GM18519 (cell line): ENCODE measurements at regions not wholly inside any gene's neighbourhood (a gene's known extent, or its start where the extent isn't known, plus 50 kb on each side); places are given as distances from the start of the nearest gene placed in this dataset.
"Not testable (repeated sequence)": the region's sequence is repeated elsewhere in the genome, so short reads cannot be mapped to it uniquely, and the experiment has no call there.

Experiments used
- ATAC-seq: cut with Tn5 transposase; IDR thresholded peaks from one replicate; pipeline ENCODE4 v1.9.1; 2021; ENCODE audit warnings: mild to moderate bottlenecking, moderate library complexity; ENCODE audit not compliant: unreplicated experiment, low FRiP score

DNA sequence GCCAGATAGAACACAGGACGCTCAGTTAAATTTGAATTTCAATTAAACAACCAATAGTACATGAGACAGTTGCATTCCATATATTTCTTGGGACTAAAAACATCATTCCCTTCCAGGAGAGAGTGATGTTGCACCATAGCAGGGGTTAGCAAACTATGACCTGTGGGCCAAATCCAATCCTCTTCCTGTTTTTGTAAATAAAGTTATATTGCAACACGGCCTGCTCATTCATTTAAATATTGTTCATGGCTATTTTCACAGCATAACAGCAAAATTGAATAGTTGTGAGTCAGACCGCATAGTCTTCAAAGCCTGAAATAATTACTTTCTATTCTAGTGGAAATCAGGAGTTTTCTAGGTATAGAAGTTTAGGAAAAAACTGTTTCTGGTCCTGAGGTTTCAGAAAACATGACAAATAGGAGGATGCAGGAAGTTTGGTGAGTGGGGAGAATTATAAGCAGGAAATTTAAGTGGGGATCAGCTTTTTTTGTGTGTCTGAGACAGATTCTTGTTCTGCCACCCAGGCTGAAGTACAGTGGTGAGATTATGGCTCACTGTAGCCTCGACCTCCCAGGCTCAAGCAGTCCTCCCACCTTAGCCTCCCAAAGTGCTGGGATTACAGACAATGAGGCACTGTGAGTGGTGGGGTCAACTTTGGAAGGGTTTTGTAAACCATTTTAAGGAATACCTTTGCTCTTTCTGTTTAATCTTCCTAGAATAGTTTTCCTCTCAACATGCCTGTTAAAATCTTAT, 131.5 kb downstream of the SOCS6 start:
- no peak for ATAC-seq

DNA sequence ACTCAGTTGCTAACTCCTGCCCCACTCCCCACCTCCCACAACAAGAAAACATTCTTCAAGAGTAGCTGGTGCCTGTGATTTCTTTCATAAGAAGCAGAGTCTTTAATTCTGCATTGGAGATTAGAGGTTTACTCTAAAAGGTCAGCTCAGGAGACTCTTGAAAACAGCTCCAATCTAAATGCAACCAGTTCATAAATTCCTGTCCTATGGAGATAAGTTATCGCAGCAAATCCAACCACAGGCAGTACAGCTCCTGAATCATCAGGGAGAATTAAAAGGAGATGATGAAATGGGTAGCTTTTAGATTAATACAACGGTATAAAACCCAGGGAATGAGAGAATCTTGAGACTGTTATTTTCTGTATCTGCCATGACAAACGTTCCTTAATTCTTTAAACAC, 130.7 kb downstream of the SOCS6 start:
- ATAC-seq = no peak

DNA sequence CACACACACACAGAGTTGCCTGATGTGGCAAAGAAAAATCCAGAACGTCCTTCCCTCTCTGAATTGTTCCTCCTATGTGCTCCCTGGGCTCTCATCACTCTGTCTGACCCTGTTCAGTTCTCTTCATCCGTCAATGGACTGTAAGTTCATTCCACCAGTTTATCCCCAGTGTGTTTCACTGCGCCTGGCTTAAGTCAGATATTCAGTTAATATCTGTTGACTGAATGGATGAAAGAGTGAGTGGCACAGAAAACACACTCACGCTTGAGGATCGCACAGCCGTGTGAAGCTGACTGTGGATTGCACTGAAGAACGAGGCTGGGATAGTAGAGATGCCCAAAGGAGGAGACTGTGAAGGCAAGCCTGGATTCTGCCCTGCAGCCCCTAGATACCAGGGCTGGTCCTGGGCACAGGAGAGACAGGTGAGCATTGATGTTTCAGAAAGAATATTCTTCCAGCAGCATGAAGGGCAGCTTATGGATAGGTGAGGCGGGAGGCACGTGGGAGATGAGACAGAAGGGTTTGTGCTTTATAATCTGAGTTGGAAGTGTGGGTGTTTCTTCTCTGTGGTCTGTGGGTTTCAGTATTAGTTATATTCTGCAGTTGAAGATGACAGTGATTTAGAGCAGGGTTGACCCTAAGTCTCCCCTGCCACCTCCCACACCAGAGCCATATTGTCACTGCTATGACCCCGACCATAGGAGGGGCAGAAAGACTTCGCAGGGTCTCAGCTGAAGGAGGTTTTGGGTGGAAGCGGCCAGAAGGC, 129.9 kb downstream of the SOCS6 start:
- ATAC-seq = peak; percentile 100

DNA sequence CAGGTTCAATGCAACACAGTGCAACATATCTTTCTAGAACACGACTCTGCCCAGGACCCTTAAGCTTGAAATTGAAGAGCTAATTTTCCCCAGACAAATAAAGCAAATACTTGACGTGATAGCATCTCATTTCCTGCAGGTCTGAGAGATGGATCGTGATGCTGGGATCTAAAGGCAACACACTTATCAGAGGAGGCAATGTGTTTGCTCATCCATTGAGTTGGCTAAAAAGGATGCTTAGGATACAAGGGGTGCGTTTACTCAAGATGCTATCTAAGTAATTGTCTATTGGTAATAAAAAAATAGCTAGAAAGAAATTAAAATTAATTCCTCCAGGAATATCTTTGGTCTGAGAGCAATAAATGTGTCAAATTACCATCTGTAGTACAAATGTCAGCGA, 129.0 kb downstream of the SOCS6 start:
- no peak for ATAC-seq

DNA sequence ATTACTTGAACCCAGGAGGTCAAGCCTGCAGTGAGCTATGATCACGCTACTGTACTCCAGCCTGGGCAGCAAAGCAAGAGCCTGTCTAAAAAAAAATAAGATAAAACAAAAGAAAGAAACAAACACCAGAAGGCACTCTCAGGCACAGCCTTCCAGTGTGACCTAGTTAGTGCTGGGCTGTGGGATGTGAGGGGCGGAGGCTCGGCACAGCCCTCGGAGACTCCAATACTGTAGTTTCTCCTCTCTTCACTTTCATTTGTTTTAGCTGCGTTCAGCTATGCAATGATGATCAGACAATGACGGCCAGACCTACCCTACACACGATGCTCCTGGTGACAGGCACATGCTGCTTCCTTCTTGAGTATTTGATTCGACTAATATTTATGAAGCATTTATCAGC, 127.7 kb downstream of the SOCS6 start:
- ATAC-seq = no peak

DNA sequence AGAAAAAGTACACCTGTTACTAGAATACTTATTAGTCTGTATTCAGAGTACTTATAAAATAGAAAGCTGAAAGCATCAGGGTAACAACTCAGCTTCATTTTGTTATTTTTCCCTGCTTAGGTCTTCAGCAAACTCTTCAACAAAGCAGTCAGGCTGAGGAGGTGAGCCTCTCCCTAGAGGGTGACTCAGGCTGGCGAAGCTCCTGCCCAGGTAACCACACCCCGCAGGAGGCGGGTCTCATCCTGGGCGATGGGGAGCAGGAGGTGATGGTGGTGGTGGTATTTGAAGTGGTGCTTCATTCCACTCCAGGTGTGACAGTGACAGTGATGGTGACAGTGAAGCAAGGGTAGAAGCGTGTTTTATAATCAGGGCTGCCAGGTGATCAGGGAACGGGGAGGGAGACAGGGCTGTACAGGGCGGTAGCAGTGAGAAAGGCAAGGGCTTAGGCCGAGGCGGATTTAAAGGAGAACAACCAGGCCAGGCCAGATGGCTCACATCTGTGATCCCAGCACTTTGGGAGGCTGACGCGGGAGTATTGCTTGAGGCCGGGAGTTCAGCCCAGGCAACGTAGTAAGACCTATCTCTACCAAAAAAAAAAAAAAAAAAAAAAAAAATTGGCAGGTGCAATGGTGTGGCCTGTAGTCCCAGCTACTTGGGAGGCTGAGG, 127.1 kb downstream of the SOCS6 start:
- no peak for ATAC-seq

DNA sequence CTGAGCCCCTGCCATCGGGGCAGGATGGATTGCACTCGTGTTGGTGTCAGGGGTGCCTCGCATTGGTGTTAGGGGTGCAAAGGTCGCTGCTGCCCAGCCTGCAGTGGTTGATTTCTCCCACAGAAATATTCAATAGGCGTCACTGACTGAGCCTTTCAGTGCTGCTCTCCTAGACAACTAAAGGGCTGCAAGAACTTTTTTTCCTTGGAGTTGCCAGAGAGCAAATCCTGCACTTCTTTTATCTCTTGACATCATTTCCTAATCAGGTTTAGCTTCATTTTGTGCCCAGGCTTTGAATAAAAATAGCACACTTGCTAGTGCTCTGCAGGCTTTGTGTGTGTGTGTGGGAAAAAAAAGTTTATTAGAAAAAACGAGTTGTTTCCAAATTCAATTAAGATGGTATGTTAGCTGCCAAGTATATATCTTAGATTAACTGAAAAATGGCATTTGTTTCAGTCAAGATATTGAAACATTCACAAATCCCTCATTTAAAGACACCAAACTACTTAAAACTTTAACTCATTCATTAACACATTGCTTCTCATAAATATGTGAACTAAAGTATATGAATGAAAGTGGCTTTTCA, 125.6 kb downstream of the SOCS6 start:
- no peak for ATAC-seq

DNA sequence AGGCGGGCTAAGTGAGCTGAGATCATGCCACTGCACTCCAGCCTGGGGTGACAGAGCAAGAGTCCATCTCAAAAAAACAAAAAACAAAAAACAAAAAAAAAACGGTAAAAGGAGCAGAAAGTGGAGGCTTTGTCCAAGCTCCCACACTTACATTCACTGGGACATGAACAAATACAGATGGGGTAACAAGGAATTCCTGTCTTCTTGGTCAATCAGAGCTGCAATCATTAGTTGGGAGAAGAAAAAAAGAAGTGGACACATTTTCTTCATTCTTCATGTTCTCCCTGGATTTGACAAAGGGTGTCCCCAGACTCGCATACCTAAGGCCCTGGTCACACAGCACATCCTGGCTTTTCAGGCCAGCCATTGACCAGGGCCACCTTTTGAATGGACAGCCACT, 124.6 kb downstream of the SOCS6 start:
- no peak for ATAC-seq

DNA sequence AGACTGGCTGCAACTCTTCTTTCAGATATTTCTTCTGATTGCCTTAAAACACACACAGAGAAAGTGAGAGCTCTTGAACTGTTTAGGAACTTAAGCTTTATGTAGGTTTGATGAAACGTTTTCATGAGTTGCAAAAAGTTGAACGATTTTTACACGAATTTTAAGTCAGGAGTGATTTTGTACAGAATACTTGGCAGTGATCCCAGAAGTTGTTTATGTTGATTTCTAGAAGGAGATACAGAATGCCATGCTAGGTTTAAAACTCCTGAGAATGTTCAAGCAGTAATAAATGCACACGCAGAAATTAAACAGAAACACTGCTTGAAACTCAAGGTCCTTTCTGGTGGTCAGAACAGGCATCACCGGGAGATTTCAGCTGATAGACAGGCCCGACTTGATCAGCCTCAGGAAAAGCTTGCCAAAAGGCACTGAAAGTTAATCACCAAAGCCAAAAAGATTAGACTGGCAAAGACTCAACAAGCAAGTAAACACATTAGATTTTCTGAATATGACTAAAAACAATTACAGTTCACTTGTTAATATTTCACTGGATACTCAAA, 123.1 kb downstream of the SOCS6 start:
- no peak for ATAC-seq

DNA sequence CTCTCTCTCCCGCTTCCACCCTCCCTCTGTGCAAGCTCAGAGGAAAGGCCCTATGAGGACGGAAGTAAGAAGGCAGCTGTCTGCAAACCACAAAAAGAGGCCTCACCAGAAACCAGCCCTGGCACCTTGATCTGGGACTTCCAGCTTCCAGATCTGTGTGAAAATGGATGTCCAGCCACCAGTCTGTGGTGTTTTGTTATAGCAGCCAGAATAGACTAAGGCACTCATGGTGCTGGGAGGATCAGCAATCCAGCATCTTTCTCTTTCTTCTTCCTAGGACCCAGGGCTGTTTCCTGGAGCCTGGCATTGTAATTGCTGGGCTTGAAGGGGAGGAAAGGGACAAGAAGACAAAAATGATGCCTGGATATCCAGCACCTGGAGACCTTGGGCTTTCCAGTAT, 122.5 kb downstream of the SOCS6 start:
- ATAC-seq = no peak

DNA sequence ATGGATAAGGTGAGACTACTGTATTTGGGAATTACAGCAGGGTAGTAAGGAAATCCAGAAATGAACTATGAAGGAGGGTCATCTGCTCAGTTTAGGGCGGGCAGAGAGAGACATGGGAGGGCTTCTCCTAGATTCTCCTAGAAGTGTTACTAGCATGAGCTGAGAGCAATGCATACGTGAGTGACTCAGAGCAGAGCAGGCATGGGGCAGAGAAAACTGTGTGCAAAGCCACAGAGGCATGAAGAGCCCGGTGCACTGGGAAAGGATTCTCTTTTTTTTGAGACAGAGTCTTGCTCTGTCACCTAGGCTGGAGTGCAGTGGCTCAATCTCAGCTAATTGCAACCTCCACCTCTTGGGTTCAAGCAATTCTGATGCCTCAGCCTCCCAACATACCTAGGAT, 116.2 kb downstream of the SOCS6 start:
- ATAC-seq = no peak

DNA sequence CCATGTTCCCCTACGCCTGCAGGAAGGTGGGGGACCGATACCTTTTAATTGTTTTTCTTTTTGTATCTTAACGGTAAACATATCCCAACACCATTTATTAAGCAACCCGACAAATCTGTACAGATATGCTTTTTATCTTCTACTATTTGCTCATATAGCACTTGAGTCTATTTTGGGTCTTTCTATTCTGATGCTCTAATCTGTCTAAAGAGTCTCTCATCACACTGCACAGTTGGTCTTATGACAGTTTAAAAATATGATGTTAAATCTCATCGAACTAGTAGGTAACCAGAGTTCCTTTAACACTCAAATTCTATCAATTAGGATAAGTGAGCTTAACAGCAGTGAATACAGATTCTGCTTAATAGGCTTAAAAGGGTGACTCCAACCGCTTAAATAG, 111.6 kb downstream of the SOCS6 start:
- ATAC-seq = no peak

DNA sequence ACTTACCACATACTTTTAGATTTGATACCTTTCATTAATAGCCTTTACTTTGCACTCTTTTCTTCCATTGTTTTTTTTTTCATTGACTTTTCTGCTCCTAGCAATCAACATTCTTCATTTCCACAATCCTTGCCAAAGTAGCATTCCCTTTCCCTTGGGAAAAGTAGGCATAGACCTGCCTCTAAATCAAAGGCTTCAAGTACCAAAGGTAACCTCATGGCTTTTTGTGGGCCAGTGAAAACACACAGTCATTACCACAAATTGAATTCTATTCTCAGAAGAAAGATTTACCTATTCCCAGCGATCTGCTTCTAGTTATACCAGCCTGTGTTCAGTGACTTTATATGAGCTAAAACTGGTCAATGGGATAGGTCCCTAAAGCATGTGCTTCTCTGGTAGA, 109.2 kb downstream of the SOCS6 start:
- no peak for ATAC-seq

DNA sequence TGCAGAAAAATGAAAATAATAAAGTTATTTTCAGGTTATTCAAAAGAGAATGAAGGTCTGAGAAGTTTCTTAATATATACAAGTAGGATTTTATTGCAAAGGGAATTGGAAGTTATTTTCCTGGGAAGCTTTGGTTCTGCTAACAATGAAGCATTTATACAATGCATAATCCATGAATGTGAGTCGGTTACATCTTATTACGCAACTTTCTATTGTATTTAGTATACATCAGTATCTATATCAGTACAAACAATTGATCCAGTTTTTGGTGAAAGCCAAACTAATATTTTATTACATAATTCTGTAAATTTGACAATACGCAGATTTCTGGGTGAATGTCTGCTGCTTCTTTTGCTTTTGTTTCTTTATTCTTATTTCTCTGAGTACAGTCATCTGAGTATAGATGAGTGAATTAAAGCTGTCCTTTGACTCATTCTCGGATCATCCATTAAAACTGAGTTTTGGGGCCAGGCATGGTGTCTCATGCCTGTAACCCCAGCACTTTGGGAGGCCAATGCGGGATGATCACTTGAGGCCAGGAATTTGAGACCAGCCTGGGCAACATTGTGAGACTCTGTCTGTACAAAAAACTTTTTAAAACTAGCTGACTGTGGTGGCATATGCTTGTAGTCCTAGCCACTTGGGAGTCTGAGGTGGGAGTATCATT, 108.5 kb downstream of the SOCS6 start:
- no peak for ATAC-seq

DNA sequence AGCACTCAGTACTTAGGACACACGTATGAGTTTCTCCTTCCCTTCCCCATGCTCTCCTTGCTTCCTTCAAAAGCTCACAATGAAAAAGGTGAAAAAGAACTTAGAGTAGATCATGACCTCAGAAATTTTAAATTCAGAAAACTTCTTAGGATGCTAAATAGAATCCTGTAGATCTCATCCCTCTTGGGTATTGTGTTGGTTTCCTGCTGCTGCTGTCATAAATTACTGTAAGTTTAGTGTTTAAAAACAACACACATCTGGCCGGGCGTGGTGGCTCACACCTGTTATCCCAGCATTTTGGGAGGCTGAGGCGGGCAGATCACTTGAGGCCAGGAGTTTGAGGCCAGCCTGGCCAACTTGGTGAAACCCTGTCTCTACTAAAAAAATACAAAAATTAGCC, 106.9 kb downstream of the SOCS6 start:
- ATAC-seq = not testable (repeated sequence)

DNA sequence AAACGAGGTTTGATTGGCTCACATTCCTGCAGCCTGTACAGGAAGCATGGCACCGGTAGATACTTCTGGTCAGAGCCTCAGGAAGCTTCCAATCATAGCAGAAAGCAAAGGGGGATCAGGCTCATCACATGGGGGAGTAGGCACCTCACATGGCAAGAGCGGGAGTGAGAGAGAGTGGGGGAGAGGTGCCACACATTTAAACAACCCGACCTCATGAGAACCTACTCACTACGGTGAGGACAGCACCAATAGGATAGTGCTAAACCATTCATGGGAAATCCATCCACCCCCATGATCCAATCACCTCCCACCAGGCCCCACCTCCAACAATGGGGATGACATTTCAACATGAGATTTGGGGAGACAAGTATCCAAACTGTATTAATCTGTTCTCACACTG, 105.8 kb downstream of the SOCS6 start:
- no peak for ATAC-seq

DNA sequence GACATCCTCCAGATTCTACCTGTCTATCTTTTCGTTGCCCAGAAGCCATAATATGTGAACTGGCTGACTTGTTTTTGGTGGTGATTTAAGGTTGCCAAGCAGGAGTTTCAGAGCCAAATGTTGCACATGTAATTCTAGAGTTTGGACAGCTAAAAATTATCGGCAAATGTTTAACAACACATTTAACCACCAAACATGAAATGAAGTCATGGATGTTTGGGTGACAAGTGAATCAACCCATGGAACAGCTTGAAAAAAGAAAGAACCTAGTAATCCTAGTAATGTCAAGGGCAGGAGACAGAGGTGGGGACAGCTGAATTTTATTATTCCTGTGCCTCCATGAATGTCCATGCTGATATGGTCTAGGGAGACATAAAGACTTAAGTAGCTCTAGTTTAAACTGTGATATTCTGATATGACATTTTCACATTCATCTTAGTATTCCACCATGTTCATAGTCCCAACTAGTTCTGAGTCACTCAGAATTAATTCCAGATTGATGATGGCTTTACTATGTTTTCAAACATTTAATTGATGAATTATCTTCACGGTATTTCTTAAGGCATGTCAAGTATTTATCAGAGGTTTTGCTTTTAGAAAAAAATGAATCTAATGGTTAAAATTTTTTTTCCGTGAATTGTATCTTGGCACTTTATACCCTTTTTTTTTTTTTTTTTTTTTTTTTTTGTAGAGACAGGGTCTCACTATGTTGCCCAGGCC, 101.7 kb downstream of the SOCS6 start:
- no peak for ATAC-seq

DNA sequence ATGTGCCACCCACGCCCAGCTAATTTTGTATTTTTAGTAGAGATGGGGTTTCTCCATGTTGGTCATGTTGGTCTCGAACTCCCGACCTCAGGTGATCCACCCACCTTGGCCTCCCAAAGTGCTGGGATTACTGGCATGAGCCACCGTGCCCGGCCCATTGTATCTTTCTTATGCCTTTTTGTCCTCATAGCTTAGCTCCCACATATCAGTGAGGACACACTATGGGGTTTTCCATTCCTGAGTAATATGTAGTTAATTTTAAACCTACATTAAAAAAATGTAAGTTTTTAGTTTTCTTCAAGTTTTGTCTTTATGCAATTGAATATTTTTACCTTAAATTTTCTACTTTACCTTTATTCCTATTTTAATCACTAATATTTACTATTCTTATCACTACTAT, 100.2 kb downstream of the SOCS6 start:
- ATAC-seq = not testable (repeated sequence)

DNA sequence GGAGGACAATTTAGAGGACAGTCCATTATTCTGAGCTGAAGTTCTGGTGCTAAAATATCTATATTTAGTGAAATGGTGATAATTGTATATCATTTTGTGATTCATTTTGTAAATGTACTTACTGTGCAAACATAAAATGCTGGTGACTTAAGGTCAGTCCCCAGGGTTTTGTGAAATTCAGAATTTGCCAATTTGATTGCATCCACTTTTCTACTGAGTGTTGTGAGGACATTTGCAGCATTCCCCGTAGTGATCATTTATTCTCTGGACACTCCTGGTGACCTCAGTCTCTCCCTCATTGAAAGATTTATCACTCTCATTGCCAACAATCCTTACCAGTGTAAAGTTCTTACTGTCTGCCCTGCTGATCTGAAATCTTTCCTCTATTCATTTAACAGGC, 98.2 kb downstream of the SOCS6 start:
- no peak for ATAC-seq

DNA sequence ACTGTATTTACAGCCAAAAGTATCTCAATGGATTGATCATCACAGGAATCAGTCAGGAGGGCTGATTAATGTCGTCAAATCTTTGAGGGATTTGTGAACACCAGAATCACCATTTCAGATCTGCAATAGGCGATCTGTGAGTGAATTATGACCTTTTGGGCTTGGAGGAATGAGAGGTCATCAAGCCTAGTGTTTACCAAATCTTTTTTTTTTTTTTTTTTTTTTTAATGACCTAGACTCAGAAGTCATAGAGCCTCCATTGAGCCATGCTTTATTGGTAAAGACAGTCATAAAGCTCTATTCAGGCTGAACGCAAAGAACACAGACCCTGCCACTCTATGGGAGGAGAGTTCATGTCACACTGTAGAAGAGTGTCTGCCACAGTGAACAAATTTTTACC, 97.7 kb downstream of the SOCS6 start:
- ATAC-seq = no peak
